ENCODE measurements at regions not wholly inside any gene's neighbourhood (a gene's known extent, or its start where the extent isn't known, plus 50 kb on each side); places are given as distances from the start of the nearest gene placed in this dataset.

DNA sequence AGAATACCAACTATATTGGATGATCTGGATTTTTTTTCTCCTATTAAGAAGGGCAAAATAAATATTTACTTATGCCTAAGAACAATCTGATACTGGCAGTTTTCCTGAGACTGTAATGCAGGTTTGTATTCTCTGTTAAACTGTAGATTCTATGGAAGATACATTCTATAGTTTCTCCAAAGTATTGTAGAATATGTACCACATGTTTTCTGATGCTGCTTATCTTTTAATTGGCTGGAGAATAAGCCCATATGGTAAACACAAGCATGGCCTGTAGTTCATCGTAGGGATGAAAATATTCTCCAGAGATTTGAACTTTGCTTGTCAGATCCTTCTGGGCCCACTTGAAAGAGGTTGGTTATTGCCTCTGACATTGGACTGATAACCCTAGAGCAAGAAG is 99.1 kb downstream of the CENPW start:
- TF ChIP-seq, protein P1, sequence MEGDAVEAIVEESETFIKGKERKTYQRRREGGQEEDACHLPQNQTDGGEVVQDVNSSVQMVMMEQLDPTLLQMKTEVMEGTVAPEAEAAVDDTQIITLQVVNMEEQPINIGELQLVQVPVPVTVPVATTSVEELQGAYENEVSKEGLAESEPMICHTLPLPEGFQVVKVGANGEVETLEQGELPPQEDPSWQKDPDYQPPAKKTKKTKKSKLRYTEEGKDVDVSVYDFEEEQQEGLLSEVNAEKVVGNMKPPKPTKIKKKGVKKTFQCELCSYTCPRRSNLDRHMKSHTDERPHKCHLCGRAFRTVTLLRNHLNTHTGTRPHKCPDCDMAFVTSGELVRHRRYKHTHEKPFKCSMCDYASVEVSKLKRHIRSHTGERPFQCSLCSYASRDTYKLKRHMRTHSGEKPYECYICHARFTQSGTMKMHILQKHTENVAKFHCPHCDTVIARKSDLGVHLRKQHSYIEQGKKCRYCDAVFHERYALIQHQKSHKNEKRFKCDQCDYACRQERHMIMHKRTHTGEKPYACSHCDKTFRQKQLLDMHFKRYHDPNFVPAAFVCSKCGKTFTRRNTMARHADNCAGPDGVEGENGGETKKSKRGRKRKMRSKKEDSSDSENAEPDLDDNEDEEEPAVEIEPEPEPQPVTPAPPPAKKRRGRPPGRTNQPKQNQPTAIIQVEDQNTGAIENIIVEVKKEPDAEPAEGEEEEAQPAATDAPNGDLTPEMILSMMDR (conservative IDR thresholded peaks at IDR 0.05; ENCODE audit: low read depth, low read length), result no peak
- TF ChIP-seq EZH2 (IDR thresholded peaks at IDR 0.05; ENCODE audit: low read length, unreplicated experiment) (no peak), EZH2phosphoT487 (IDR thresholded peaks at IDR 0.05; ENCODE audit: borderline replicate concordance, low read length) (no peak)
